Endothelial cell (in vitro differentiated cells): ENCODE measurements at regions not wholly inside any gene's neighbourhood (a gene's known extent, or its start where the extent isn't known, plus 50 kb on each side); places are given as distances from the start of the nearest gene placed in this dataset.

ENCODE experiments used
- DNase-seq: peaks from one replicate; pipeline ENCODE4 v3.0.0; 2021; ENCODE audit warnings: low spot score
- H3K27ac Mint-ChIP-seq: one replicate; pipeline ENCODE4 v1.8.0; 2021; ENCODE audit warnings: mixed read lengths, inconsistent platforms; ENCODE audit not compliant: unreplicated experiment
- H3K27me3 Mint-ChIP-seq: one replicate; pipeline ENCODE4 v1.8.0; 2021; ENCODE audit warnings: mild to moderate bottlenecking, moderate library complexity, mixed read lengths, inconsistent platforms; ENCODE audit not compliant: unreplicated experiment
- H3K36me3 Mint-ChIP-seq: one replicate; pipeline ENCODE4 v1.8.0; 2021; ENCODE audit warnings: mild to moderate bottlenecking, low read depth, mixed read lengths, inconsistent platforms; ENCODE audit not compliant: unreplicated experiment
- H3K4me1 Mint-ChIP-seq: one replicate; pipeline ENCODE4 v1.8.0; 2021; ENCODE audit warnings: mild to moderate bottlenecking, mixed read lengths, inconsistent platforms; ENCODE audit not compliant: unreplicated experiment
- H3K4me3 Mint-ChIP-seq: one replicate; pipeline ENCODE4 v1.8.0; 2021; ENCODE audit warnings: mild to moderate bottlenecking, mixed read lengths, inconsistent platforms; ENCODE audit not compliant: unreplicated experiment
- H3K9me3 Mint-ChIP-seq: one replicate; pipeline ENCODE4 v1.8.0; 2021; ENCODE audit warnings: mixed read lengths, inconsistent platforms; ENCODE audit not compliant: unreplicated experiment
- TF ChIP-seq, protein P1 (sequence below): fragments of 200-600 bp; sonication (generic); IDR thresholded peaks from one replicate; pipeline ENCODE4 v1.5.0; 2021; ENCODE audit warnings: antibody characterized with exemption; ENCODE audit not compliant: unreplicated experiment

DNA sequence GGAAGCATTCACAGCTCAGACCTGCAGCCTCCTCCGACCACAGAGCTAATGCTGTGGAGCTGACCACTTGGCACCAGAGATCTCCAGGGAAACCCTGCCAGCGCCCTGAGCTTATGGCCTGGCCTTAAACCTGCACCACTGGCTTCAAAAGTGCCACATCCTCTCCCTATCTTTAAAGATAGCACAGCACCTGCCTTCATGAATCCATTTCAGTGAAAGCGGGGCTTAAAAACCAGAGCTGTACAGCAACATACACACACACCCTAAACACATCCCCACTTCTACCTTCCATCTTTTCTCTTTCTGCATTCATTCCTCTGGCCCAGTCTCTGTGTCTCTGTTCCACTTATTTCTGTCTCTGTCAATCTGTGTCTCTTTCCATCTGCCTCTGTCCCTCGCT is 59.8 kb upstream of the CCDC167 start:
- Mint-ChIP-seq H3K27me3 (peaks cover 11% of the 10 kb centered on the region), H3K4me3 (no peak overlapping the region), H3K36me3 (no peaks in the 10 kb centered on the region), H3K27ac (no peak overlapping the region), H3K9me3 (no peaks in the 10 kb centered on the region), H3K4me1 (peaks cover 21% of the 10 kb centered on the region)
- DNase-seq = no peak
- TF ChIP-seq, protein P1, sequence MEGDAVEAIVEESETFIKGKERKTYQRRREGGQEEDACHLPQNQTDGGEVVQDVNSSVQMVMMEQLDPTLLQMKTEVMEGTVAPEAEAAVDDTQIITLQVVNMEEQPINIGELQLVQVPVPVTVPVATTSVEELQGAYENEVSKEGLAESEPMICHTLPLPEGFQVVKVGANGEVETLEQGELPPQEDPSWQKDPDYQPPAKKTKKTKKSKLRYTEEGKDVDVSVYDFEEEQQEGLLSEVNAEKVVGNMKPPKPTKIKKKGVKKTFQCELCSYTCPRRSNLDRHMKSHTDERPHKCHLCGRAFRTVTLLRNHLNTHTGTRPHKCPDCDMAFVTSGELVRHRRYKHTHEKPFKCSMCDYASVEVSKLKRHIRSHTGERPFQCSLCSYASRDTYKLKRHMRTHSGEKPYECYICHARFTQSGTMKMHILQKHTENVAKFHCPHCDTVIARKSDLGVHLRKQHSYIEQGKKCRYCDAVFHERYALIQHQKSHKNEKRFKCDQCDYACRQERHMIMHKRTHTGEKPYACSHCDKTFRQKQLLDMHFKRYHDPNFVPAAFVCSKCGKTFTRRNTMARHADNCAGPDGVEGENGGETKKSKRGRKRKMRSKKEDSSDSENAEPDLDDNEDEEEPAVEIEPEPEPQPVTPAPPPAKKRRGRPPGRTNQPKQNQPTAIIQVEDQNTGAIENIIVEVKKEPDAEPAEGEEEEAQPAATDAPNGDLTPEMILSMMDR = no peak

DNA sequence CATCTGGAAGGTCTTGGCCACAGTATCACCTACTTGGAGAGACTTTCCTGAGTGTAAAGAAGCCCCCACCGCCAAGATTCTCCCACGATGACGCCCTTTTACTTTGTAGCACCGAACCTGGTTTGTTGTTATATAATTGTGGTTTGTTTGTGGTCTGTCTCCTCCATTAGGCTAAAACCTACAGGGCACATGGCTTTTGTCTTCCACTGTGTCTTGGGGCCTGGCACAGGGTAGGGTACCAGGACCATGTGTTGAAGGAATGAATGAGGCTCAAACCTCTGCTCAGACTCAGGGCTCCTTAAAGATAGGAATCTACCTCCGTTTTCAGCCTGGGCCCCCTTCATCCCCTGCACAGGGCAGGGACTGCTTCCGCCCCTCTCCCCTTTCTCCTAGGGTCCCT is 59.4 kb upstream of the CCDC167 start:
- H3K4me1 Mint-ChIP-seq = peaks cover 19% of the 10 kb centered on the region
- H3K27ac Mint-ChIP-seq = no peak overlapping the region

DNA sequence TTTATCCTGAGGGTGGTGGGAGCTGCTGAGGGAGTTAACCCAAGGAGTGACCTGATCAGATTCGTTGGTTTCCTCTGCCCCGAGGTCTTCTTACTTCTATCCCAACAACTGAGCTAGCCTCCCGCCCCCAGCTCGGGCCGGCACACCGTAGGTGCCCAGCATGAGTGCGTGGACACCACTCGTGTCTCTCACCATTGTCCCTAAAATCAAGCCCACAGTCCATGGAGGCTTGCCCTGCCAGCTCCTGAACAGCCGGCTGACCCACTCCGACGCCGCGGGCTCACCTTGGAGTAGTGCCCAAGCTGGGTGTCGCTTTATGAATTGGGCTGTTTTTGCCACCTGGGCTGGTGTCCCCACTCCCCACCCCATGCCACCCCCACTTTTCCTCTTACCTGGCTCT is 59.0 kb upstream of the CCDC167 start:
- DNase-seq = no peak
- no peak overlapping the region for H3K4me3 Mint-ChIP-seq
- TF ChIP-seq, protein P1 = no peak
- H3K4me1 Mint-ChIP-seq = peaks cover 16% of the 10 kb centered on the region
- no peaks in the 10 kb centered on the region for H3K9me3 Mint-ChIP-seq
- no peaks in the 10 kb centered on the region for H3K36me3 Mint-ChIP-seq
- H3K27ac Mint-ChIP-seq = no peak overlapping the region
- H3K27me3 Mint-ChIP-seq = peaks cover 11% of the 10 kb centered on the region

More for the DNA sequence above, 59.4 kb upstream of the CCDC167 start:
- no peak overlapping the region for H3K4me3 Mint-ChIP-seq
- DNase-seq = no peak
- no peaks in the 10 kb centered on the region for H3K9me3 Mint-ChIP-seq
- TF ChIP-seq, protein P1 = no peak
- peaks cover 11% of the 10 kb centered on the region for H3K27me3 Mint-ChIP-seq
- no peaks in the 10 kb centered on the region for H3K36me3 Mint-ChIP-seq

DNA sequence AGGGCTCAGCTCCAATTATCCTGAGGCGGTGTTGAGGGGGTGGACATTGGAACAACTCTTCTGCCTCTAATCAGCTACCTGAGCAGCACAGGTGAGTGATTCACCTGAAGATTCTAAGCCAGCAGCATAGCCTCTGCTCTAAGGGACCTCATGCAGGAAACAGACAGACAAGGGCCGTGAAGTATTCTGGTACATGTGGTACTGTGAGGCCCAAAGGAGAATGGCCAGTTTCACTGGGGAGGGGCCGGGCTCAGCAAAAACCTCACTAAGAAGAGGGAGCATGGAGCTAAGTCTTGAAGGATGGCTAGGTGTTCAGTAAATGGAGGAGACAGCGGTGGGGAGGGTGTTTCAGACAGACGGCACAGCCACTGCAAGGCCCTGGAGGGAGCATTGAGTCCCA is 58.5 kb upstream of the CCDC167 start:
- peaks cover 11% of the 10 kb centered on the region for H3K27me3 Mint-ChIP-seq

DNA sequence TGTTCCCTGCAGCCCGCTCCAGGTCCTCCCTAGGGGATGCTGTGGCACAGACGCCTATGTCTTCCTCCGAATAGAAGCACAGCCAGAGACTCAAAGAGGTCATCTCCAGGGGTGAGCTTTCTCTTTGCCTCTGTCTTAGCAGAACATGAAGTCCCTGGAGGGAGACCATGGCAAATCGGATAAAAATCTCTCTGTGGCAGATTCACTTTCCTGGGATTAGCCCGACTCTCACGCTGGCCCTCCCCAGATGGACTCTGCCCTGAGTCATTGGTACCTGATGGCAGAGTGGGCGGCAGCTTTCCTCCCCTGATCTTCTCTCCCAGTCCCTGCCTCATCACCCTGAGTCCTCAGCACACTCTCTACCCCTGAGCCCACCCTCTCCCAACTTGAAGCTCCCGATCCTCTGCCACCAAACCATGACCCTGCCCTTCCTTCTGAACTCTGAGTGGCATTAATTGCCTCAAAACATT is 58.0 kb upstream of the CCDC167 start:
- Mint-ChIP-seq H3K4me3 (no peak overlapping the region), H3K27ac (no peak overlapping the region), H3K36me3 (no peaks in the 10 kb centered on the region), H3K9me3 (no peaks in the 10 kb centered on the region), H3K4me1 (peaks cover 10% of the 10 kb centered on the region), H3K27me3 (peaks cover 11% of the 10 kb centered on the region)
- DNase-seq = no peak
- TF ChIP-seq, protein P1 = no peak

More for the DNA sequence above, 58.5 kb upstream of the CCDC167 start:
- Mint-ChIP-seq H3K36me3 (no peaks in the 10 kb centered on the region), H3K4me1 (peaks cover 11% of the 10 kb centered on the region), H3K4me3 (no peak overlapping the region), H3K27ac (no peak overlapping the region), H3K9me3 (no peaks in the 10 kb centered on the region)
- TF ChIP-seq, protein P1 = no peak
- DNase-seq = no peak
